CD14-positive monocyte (primary cell): ENCODE measurements at regions not wholly inside any gene's neighbourhood (a gene's known extent, or its start where the extent isn't known, plus 50 kb on each side); places are given as distances from the start of the nearest gene placed in this dataset.

Experiments
- DNase-seq, 3 donors: peaks; one replicate each; pipeline ENCODE4 v3.0.0-alpha.2; 2011 to 2022
- H2AFZ ChIP-seq: 2 replicates; pipeline ENCODE4 v1.6.0; 2012; ENCODE audit warnings: mild to moderate bottlenecking, low read depth, low read length, inconsistent platforms; ENCODE audit not compliant: insufficient read depth, poor library complexity, severe bottlenecking
- H3K27ac ChIP-seq, 2 donors: 1 replicate in 1 of 2; 2 replicates in 1 of 2; pipeline ENCODE4 v1.5.1; 2012 to 2013; ENCODE audit warnings: low read length in 2 of 2, control low read depth in 1 of 2, inconsistent platforms in 1 of 2, low read depth in 1 of 2, mild to moderate bottlenecking in 1 of 2
- H3K27me3 ChIP-seq, 2 donors: one replicate each; pipeline versions ENCODE4 v1.6.0 to v1.6.1; 2011 to 2013; ENCODE audit warnings: low read length in 2 of 2; ENCODE audit not compliant: control insufficient read depth in 2 of 2, insufficient read depth in 2 of 2
- H3K36me3 ChIP-seq, 2 donors: replicated peaks in 1 of 2; 1 replicate in 1 of 2; 2 replicates in 1 of 2; pipeline versions ENCODE4 v1.5.1 to v1.6.1; 2012 to 2013; ENCODE audit warnings: low read length in 2 of 2, control low read depth in 1 of 2, inconsistent platforms in 1 of 2, mild to moderate bottlenecking in 1 of 2; ENCODE audit not compliant: insufficient read depth in 2 of 2, control insufficient read depth in 1 of 2
- H3K4me1 ChIP-seq, 2 donors: 1 replicate in 1 of 2; 2 replicates in 1 of 2; pipeline versions ENCODE4 v1.5.1 to v1.6.1; 2012 to 2013; ENCODE audit warnings: low read length in 2 of 2, control low read depth in 1 of 2, inconsistent platforms in 1 of 2, mild to moderate bottlenecking in 1 of 2, moderate library complexity in 1 of 2; ENCODE audit not compliant: insufficient read depth in 2 of 2, control insufficient read depth in 1 of 2
- H3K4me2 ChIP-seq: replicated peaks from 2 replicates; pipeline ENCODE3; 2012; ENCODE audit warnings: low read length, moderate library complexity, mild to moderate bottlenecking; ENCODE audit not compliant: poor library complexity, severe bottlenecking; ENCODE audit errors: extremely low read depth
- H3K4me3 ChIP-seq, 3 experiments: fragments of 200-600 bp in 1 of 3; sonication (generic) in 1 of 3; replicated peaks in 1 of 3; 1 replicate in 2 of 3; 2 replicates in 1 of 3; pipeline ENCODE4 v1.5.1; 2011 to 2013; ENCODE audit warnings: low read length in 3 of 3, mild to moderate bottlenecking in 3 of 3, control low read depth in 2 of 3, low read depth in 2 of 3, inconsistent platforms in 1 of 3, moderate library complexity in 1 of 3
- H3K79me2 ChIP-seq: 2 replicates; pipeline ENCODE4 v1.6.0; 2012; ENCODE audit warnings: mild to moderate bottlenecking, control low read depth, inconsistent platforms, low read length, moderate library complexity; ENCODE audit not compliant: insufficient read depth
- H3K9ac ChIP-seq: 2 replicates; pipeline ENCODE4 v1.6.0; 2017; ENCODE audit warnings: low read length, mild to moderate bottlenecking; ENCODE audit not compliant: insufficient read depth, poor library complexity, severe bottlenecking
- H3K9me3 ChIP-seq, 2 donors: replicated peaks in 1 of 2; 1 replicate in 1 of 2; 2 replicates in 1 of 2; pipeline versions ENCODE4 v1.5.1 to v1.6.1; 2012 to 2013; ENCODE audit warnings: low read length in 2 of 2, control low read depth in 1 of 2; ENCODE audit not compliant: control insufficient read depth in 1 of 2, insufficient read depth in 1 of 2
- H4K20me1 ChIP-seq: 2 replicates; pipeline ENCODE4 v1.6.0; 2012; ENCODE audit warnings: mild to moderate bottlenecking, low read length, control low read depth, moderate library complexity; ENCODE audit not compliant: insufficient read depth
- H3K27ac Mint-ChIP-seq, 7 donors: one replicate each; pipeline ENCODE4 v1.8.0; 2020; ENCODE audit warnings: mild to moderate bottlenecking in 7 of 7, mixed read lengths in 7 of 7, moderate library complexity in 6 of 7, inconsistent platforms in 2 of 7
- H3K27me3 Mint-ChIP-seq, 3 donors: one replicate each; pipeline ENCODE4 v1.8.0; 2021 to 2022; ENCODE audit warnings: low read depth in 3 of 3, mild to moderate bottlenecking in 3 of 3, mixed read lengths in 3 of 3, moderate library complexity in 3 of 3, inconsistent platforms in 1 of 3
- H3K36me3 Mint-ChIP-seq, 2 donors: one replicate each; pipeline ENCODE4 v1.8.0; 2020; ENCODE audit warnings: mixed read lengths in 2 of 2, inconsistent platforms in 1 of 2, mild to moderate bottlenecking in 1 of 2
- H3K4me1 Mint-ChIP-seq: one replicate; pipeline ENCODE4 v1.8.0; 2020; ENCODE audit warnings: mild to moderate bottlenecking, mixed read lengths
- H3K4me3 Mint-ChIP-seq, 2 donors: one replicate each; pipeline ENCODE4 v1.8.0; 2020; ENCODE audit warnings: mild to moderate bottlenecking in 2 of 2, mixed read lengths in 2 of 2, moderate library complexity in 1 of 2
- H3K9me3 Mint-ChIP-seq, 7 donors: one replicate each; pipeline ENCODE4 v1.8.0; 2020 to 2022; ENCODE audit warnings: mixed read lengths in 7 of 7, mild to moderate bottlenecking in 6 of 7, moderate library complexity in 6 of 7, inconsistent platforms in 2 of 7
- CTCF ChIP-seq: fragments of 200-600 bp; IDR thresholded peaks from one replicate; pipeline ENCODE4 v1.8.0; 2022; ENCODE audit warnings: antibody characterized with exemption, mild to moderate bottlenecking
- WGBS: methylation state at CpG from one replicate; pipeline ENCODE4 v1.1.5; 2013; ENCODE audit warnings: missing lambda C conversion rate; ENCODE audit not compliant: insufficient coverage; 5-methylcytosine and 5-hydroxymethylcytosine counted together
- intact Hi-C, 2 donors: fragments of 100-400 bp; cut with micrococcal nuclease; formaldehyde crosslinking; loops; one replicate each; pipeline versions ENCODE4 v1.15.0 to v1.15.1; 2023

GRCh38 chr20:22962567-22963439 is 72.3 kb upstream of the SSTR4 start:
- Histone ChIP-seq H2AFZ (no peak overlapping the region), H3K4me3 (no peak overlapping the region), H3K27ac (no peak overlapping the region), H3K9ac (no peak overlapping the region), H3K79me2 (no peaks in the 10 kb centered on the region), H4K20me1 (no peaks in the 10 kb centered on the region), H3K4me1 (no peaks in the 10 kb centered on the region), H3K27me3 (peaks cover 0 to 2% of the 10 kb centered on the region in 2 donors), H3K36me3 (no peaks in the 10 kb centered on the region), H3K4me2 (no peak overlapping the region), H3K9me3 (no peaks in the 10 kb centered on the region)
- H3K4me3 Mint-ChIP-seq: no peak overlapping the region
- intact Hi-C loops: no loop called here
- DNase-seq: no peak
- H3K4me1 Mint-ChIP-seq: peaks cover 4% of the 10 kb centered on the region
- no CpG with 5 or more reads among the region's 3 CpGs for WGBS
- no peaks in the 10 kb centered on the region for H3K36me3 Mint-ChIP-seq
- H3K27me3 Mint-ChIP-seq: peaks cover 6 to 14% (median 11%) of the 10 kb centered on the region in 3 donors
- no peak for TF ChIP-seq CTCF
- H3K27ac Mint-ChIP-seq: no peak overlapping the region
- H3K9me3 Mint-ChIP-seq: peaks cover 0 to 3% (median 0%) of the 10 kb centered on the region in 7 donors

- Histone ChIP-seq H3K27me3 (peaks cover 0 to 2% of the 10 kb centered on the region in 2 donors), H3K9ac (no peak overlapping the region), H3K4me2 (no peak overlapping the region), H3K4me3 (no peak overlapping the region), H4K20me1 (no peaks in the 10 kb centered on the region), H3K9me3 (no peaks in the 10 kb centered on the region), H3K27ac (no peak overlapping the region), H3K79me2 (no peaks in the 10 kb centered on the region), H2AFZ (no peak overlapping the region), H3K36me3 (no peaks in the 10 kb centered on the region), H3K4me1 (no peaks in the 10 kb centered on the region)
- DNase-seq: no peak
- peaks cover 4% of the 10 kb centered on the region for H3K4me1 Mint-ChIP-seq
- no peak overlapping the region for H3K4me3 Mint-ChIP-seq
- TF ChIP-seq CTCF: no peak
- peaks cover 0 to 4% (median 2%) of the 10 kb centered on the region in 7 donors for H3K9me3 Mint-ChIP-seq
- H3K27ac Mint-ChIP-seq: no peak overlapping the region
- intact Hi-C loops: no loop called here
- 100% methylated on average over 1 of the region's 3 CpGs for WGBS
- H3K36me3 Mint-ChIP-seq: no peaks in the 10 kb centered on the region
- H3K27me3 Mint-ChIP-seq: peaks cover 4 to 11% (median 11%) of the 10 kb centered on the region in 3 donors
Measured at GRCh38 chr20:22963581-22963980, 71.5 kb upstream of the SSTR4 start.
